ENCODE measurements at regions not wholly inside any gene's neighbourhood (a gene's known extent, or its start where the extent isn't known, plus 50 kb on each side); places are given as distances from the start of the nearest gene placed in this dataset.

DNA sequence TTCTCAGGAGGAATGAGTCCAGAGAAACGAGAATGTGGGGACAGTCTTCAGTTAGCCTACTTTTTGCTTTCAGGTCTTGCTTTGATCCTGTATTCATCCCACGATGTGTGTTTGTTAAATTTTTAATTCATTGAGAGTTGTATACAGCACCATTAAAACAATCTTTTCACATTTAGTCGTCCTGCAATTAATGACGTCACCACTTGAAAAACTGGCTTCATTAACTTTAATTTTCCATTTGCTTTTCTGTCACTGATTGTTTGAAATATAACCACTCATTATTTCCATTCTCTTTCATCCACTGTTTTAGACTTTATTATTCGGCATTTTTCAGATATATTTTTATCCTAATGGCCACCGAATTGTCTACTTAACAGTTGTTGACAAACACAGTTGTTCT, 146.9 kb downstream of the TFEC start:
- no peak for DNase-seq (ENCODE audit: low spot score)

DNA sequence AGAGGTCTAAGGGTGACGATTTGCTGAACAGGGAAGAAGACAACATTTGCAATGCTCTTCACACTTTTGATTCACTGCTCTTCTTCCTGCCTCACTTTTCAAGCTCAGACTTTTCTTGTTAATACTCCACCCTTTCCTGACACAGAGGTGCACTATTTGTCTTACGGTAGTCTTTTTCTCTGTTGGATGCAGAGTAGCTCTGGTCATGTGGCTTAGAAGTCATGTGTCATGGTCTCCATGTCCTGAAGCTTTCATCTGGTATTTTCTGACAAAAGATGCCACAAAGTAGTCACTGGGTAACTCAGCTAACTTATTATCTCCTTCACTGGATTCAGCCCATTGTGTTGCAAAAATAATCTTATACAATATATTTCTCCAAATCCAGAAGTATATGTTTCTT, 149.1 kb downstream of the TFEC start:
- DNase-seq (ENCODE audit: low spot score) = no peak

DNA sequence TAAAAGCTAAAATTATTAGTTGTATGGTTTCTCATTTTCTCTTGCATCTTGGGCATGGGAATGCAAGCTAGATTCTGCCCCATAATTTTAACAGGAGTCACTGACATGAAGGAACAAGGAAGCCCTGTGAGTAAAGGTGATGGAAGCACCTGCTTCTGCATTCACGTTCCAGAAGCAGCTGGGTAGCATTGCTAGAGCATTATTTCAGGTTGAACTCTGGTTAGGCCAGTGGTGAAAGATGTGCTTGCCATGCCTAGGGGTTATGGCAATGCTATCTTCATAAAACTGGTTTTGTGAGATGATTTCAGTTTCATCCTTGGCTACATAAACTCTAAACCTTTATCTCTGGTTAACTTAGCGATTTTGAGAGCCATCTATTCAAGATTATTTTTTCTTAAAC, 151.4 kb downstream of the TFEC start:
- DNase-seq (ENCODE audit: low spot score) = no peak

DNA sequence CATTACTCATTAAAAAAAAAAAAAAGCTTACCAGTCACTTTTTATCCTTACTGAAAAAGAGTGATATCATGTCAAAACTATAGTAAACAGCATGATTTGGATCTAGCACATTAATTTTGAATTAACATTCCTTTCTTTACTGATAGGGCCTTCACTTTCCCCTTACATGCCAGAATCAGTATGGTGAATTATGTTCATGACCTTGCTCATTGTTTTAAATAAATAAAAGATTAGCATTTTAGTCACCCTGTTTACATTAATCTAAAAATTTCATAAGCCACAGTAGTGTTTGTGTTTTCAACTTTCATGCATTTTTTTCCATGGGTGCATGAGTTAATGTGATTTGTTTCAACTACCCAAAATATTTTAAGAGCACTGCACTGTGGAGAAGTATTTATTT, 160.8 kb downstream of the TFEC start:
- no peak for DNase-seq (ENCODE audit: low spot score)

DNA sequence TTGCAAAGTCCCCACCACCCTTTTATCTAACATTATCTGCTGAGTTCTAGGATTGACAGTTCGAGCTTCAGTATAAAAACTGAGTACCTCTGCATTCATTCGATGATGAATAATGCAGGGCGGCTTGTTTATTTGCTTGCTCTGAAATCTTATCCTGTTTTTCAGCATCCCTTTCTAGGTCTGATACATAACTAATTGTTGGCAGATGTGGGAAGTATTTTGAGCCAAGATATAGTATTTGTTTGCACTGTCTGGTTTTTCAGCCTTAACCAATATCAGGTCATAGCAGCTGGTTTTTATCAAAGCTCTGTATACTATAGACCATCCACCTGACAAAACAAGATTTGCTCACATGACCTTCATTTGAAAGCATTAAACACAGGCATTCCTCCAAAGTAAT, 161.4 kb downstream of the TFEC start:
- no peak for DNase-seq (ENCODE audit: low spot score)

DNA sequence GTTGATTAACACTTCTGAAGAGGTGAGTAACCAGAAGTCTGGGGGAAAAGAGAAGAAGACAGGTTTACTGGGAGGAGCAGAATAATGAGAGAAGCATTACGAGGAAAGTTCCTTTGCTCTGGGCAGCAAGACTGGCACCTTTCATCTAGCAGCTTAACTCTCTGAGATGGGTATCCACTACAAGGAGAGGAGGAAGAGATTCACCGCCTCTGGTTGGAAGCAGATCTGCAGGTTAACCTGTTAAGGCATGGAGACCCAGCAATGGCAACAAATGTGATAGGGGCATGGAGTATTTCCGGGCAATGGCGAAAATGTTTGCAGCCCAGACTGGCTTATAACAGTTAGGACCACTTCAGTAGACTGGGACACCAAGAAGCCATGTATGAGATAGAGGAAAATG, 162.2 kb downstream of the TFEC start:
- no peak for DNase-seq (ENCODE audit: low spot score)

DNA sequence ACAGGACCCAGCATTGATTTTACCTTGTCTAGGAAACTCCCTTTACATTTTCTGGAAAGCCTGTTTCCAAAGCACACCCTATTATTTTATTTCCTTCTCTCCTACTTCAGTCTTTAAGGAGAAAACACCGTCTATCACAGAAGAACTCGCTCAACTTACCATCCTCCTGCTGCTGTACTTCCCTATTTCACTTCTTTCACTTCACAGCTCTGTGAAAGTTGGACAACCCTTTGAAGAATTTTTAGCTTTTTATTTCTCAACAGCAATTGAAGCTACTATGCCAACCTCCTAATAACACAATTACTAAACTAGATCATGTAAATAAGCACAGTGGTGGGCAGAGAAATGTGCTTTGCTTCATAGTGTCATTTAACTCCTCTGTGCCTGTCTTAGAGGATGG, 166.5 kb downstream of the TFEC start:
- DNase-seq (ENCODE audit: low spot score) = no peak

DNA sequence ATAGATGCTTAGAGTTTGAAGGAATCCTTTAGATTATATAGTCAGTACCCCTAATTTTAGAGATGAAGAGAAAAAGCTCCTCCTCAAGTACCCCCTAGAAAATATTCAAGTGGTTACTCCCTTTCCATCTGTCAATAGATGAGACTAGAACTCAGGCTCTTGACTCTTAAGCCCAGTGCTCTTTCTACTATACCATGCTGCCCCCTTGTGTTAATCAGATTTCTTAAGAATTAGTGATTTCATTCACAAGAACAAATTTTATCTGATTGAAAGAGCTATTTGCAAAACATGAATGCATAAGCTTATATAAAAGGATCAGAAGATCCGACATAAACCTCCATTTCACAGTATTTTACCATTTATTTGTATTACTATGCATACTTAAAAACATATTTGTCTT, 179.3 kb downstream of the TFEC start:
- DNase-seq (ENCODE audit: low spot score) = no peak

DNA sequence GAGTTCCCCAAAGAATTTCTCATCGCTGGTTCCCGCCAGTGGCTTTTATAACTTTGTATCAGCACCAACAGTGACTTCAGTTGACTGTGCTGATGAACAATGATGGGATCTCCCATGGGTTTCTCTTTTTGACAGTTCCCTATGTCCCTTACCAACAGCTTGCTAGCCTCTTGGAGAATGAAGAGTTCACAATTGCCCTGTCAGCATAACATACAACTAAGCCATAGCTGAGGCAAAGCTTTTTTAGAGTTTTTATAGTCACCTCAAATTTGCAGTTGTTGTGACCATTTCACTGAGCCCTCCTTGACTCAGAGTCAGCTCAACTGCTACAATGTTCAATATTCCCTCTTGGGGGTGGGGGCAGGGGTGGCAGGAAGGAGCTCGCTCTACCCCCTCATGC, 179.8 kb downstream of the TFEC start:
- DNase-seq (ENCODE audit: low spot score) = no peak

DNA sequence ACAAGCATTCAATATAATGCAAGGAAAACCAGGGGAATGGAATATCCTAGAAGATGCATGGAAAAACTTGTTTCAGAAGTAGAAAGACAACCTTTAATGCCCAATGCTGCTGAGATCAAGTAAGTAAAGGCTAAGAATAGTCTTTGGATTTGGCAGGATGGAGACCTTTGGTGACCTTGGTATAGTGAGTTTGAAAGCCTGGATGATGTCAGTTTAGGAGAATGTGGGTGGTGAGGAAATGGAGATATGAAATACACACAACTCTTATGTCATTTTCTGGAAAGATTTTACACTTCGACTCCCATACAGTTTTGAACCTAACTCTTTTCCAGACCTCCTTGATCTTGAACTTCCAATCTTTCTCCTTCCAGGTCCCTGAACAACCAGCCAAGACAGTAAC, 185.7 kb downstream of the TFEC start:
- no peak for DNase-seq (ENCODE audit: low spot score)

DNA sequence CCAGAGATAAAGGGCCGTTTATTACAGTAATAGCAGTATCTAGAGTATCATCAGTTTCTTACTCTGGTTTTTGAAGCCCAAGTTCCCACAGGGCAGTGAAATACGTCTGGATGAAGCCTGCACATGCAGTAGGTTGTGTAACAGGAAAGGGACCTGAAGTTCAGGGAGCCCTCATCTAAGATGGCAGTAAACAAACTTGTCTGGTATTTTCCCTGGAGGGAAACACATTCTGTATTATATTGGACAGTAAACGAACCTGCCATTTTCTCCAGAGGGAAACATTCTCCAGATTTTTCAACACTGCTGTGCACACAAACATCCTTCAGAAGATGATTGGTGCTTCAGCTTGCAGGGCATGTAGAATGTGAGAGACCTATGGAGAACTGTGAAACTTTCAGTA, 189.9 kb downstream of the TFEC start:
- DNase-seq (ENCODE audit: low spot score) = no peak

DNA sequence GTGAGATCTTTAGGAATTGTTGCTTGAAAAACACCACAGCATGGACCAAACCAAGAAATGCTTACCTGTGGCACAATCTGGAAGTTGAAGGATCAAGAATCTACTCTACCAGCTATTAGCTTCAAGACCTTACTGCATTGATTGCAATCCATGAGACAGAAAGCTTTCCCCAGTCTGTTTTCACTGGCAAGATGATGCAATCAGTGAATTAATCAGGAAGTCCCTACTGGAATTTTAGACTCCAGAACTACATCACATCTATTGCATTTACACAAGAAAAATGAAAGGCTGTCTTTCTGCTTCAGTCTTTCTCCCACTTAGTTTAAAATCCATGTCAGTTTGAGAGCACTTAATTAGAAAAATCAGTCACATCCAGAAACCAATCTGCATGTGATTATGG, 191.7 kb downstream of the TFEC start:
- DNase-seq (ENCODE audit: low spot score) = no peak

DNA sequence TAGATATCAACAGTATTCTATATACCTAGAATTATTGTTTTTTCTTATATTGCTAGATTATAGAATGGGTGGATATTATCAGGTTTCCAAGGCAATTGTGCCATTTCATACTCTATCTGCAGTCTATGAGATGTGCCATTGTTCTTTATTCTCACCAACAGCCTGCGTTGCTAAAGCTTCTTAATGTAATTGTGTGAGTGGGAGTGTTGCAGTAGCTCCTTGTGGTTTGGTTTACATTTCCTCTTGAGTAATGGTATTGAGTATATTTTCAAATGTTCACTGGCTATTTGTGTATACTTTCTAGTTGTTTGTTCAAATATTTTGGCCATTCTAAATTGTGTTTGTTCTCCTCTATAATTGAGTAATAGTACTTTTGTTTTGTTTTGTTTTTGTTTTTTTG, 199.2 kb downstream of the TFEC start:
- no peak for DNase-seq (ENCODE audit: low spot score)

DNA sequence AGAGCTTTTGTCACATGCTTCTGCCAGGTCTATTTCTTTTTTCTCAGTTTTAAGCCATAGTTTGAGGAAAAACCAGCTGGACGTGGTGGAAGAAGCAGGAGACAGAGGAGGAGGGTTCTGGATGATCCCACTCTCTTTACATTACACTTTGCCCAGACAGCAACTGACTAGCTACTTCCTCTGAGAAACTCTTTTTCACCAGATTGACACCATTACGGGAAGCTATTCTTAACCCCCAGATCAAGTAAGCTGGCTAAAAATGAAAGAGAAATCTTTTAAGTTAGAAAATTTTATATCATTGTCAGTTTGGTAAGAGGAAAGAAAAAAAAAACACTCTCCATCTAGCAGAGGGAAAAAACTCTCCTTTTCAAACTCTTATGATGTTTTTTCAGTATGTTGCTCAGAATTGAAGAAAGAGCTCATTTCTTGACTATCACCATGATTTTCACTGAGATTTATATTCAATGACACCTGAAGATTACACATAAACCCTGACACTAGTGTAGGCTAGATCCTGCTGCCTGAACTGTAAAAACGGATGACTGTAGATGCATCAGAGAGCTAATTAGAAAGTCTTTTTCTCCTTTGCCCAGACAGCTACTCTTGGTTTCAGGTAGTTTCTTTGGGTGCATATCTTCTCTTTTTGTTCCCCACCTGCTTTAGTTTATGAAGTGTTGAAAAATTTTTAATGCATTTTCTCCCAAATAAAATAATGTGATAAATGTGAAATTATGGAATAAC, 203.1 kb downstream of the TFEC start:
- DNase-seq (ENCODE audit: low spot score) = no peak

DNA sequence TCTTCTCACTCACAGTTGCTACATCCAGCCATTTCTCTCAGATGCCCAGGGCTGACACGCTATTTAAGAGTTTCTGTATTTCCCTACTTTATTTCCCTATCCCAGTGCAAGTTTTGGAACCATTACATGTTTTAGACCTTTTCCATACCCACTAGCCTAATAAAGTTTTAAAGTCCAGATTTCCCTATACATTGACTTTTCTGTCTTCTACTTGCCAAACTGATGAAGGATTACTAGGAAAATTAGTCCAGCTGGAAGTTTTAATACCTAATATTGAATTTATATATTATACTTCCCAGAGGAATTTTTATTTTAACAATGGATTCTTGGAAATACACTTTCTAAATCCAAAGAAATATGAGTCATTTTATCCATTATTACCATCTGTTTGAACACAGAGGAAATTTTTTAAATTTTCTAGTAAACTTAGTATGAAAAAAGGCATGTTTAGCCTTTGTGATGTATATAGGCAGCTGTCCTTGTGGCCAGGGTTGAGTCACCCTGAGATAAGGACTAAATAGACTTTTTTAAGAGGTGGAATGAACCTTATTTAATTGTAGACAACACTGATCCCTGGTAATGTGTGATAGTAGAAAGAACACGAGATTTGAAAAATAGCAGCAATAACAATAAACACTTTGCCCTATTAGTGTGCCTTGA, 205.0 kb downstream of the TFEC start:
- DNase-seq (ENCODE audit: low spot score) = no peak

DNA sequence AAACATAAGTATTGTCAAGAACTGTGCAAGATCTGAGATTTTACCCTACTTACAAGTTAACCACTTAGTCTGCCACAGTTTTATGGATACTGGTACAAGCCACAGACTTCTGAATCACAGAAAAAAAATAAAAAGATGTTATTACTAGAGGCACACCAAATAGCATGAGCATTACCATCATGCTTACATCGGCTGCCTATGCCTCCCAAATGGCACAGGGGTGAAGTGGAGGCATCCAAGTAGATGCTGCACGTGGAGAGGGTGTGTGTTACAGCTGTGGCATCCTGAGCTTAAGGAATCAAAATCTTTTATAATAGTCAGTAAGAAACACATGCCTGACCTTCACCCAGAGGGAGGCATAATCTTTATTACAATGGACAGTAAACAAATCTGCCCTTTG, 207.8 kb downstream of the TFEC start:
- no peak for DNase-seq (ENCODE audit: low spot score)

DNA sequence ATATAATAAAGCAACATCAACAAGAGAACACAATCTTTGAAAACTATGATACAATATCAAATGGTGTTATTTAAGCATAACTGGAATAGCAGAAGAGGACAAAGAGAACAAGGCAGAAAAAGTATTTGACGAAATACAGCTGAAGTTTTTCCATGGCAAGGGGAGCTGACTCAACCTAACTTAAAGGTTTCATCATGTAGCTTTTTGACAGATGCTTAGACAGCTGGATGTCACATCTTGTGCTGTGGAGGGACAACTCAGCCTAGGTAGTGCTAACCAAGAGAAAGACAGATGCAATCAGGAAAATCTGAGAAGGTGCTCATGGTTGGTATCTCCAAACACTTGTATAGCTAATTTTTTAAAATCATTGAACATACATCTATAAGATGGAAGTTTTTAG, 208.2 kb downstream of the TFEC start:
- no peak for DNase-seq (ENCODE audit: low spot score)

DNA sequence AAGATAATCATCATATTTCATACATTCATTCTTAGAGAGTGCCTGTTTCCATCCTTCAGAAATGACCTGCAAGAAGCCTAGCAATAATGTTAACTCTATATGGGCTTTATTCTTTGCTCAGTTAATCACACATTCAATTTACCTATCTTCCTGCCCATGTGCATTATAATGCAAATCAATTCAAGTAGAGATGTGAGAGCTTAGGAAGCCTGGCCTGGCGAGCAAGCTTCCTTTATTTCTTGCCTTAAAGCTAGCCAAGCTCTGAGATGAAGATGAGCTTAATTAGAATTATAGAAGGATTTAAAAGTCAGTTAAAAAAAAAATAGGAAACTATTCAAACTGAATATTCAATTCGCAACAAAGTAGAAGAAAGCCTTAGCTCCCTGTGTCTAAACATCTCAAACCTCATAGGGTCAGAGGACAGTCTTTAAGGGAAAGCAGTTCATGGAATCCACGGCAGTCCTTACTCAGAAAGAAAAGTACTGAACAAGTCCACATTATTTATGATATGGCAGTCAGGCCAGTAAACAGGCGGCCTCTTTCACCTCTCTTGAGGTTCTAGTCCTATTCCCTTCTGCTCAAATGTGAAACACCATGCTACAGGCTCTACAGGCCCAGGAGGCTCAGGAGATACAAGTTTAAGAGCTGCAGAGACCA, 214.1 kb downstream of the TFEC start:
- no peak for DNase-seq (ENCODE audit: low spot score)

DNA sequence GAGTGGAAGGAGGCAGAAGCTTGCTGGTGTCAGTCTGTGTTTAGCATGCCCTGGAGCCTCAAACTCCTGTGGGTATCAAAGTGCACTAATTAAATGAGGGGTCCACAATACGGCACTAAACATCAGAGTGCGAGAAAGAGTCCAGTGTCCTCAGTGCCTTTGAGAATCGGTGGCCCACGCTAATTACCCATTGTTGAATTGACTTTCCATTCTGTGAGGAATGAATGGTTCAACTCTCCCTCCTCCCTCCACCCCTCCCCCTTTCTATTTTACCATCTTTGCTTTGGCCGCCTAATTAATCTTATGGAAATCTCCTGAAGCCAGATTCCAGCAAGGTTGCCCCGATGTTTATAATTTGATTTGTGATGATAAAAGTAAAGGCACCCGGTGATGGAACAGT, 217.8 kb downstream of the TFEC start:
- no peak for DNase-seq (ENCODE audit: low spot score)

DNA sequence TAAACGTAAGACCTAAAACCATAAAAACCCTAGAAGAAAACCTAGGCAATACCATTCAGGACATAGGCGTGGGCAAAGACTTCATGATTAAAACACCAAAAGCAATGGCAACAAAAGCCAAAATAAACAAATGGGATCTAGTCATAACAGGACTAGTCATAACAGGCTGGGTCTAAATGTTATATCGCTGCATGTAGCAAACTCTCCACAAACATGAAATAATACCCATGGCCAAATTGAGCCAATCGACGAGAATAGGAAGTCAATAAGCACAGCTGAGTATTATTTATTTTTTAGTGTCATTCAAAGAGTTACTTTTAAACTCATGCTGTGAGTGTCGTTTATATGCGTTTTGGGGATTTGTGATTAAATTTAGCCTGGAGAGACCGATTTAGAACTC, 225.1 kb downstream of the TFEC start:
- DNase-seq (ENCODE audit: low spot score) = no peak

DNA sequence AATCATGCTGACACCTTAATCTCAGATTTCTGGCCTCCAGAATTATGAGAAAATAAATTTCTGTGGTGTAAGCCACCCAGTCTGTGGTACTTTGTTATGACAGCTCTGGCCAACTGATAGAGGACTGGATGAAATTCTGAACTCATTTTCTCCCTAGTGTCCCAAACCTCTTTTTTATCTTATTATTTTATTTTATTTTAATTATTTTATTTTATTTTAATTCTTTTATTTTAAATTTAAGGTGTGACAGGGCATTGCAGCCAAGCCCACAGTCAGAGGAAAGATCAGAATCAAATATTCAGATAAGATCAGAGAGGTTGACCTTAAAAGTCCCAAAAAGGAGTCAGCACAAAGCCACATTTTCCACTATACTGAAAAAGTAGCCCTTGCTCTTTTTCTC, 228.1 kb downstream of the TFEC start:
- no peak for DNase-seq (ENCODE audit: low spot score)

DNA sequence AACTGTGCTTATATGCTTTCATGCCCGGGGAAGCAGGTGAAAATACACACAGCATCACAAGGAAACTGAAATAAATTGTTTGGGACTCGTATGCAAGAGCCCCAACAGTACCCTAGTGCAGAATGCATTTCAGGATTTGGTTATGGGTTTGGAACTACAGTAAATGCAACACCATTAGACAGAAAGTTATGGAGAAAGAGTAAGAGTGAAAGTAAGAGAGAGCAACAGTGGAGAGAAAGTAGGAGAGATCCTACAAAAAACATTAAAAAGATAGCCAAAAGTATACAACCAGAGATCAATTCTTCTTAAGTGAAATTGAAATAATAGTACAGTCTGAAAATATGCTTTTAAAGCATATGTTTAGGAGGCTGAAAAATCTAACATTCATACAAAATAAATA, 231.1 kb downstream of the TFEC start:
- no peak for DNase-seq (ENCODE audit: low spot score)

DNA sequence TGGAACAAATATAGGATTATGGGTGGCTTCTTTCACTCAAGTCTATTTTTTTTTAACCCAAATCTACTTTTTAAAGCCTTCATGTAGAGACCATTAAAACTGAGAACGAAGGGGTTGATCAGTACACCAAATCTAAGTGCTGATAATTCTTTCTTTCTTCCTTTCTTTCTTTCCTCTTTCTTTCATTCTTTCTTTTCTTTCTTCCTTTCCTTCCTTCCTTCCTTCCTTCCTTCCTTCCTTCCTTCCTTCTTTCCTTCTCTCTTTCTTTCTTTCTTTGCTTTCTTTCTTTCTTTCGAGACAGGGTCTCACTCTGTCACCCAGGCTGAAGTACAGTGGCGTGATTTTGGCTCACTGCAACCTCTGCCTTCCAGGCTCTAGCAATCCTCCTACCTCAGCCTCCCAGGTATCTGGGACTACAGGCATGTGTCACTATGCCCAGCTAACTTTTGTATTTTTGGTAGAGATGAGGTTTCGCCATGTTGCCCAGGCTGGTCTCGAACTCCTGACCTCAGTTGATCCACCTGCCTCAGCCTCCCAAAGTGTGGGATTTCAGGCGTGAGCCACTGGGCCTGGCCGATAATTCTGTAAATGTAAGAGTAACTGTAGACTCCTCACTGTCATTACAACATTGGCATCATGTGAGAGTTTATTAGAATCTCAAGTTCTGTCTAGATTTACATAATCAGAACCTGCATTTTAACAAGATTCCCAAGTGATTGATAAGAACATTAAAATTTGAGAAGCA, 236.4 kb downstream of the TFEC start:
- DNase-seq (ENCODE audit: low spot score) = no peak
